NOMO-1 treated with dmso at 0.1 percent for 144 hours (cell line): ENCODE measurements at regions not wholly inside any gene's neighbourhood (a gene's known extent, or its start where the extent isn't known, plus 50 kb on each side); places are given as distances from the start of the nearest gene placed in this dataset.

Source experiments
- DNase-seq: peaks from one replicate; lab custom pipeline; 2025; ENCODE audit not compliant: unreplicated experiment; lab: John Stamatoyannopoulos, UW

DNA sequence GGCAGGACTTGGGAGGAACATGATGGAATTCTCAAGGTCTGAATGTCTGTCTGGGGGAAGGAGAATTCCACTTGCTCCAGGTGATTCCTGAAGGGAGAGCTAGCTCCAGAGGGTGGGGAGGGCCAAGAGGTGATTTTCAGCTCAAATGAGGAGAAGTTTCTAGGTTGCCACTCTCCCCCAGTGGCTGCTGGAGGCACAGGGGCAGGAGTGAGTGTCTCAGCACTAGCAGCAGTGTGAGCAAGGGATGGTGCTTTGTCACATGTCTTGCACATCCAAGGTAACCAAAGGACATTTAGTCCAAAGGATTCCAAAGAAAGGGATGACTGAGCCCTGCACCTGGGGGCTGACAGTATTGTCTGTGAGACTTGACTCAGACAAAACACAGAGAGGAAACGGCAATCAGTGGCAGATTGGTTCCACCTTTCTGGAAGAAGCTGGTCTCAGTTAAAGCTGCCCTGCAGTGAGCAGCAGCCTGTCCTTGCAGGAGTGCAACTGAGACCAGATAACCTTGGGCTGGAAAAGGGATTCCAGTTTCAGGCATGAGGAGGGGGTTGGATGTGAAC, 51.2 kb upstream of the PCBD1 start:
- no peak for DNase-seq

DNA sequence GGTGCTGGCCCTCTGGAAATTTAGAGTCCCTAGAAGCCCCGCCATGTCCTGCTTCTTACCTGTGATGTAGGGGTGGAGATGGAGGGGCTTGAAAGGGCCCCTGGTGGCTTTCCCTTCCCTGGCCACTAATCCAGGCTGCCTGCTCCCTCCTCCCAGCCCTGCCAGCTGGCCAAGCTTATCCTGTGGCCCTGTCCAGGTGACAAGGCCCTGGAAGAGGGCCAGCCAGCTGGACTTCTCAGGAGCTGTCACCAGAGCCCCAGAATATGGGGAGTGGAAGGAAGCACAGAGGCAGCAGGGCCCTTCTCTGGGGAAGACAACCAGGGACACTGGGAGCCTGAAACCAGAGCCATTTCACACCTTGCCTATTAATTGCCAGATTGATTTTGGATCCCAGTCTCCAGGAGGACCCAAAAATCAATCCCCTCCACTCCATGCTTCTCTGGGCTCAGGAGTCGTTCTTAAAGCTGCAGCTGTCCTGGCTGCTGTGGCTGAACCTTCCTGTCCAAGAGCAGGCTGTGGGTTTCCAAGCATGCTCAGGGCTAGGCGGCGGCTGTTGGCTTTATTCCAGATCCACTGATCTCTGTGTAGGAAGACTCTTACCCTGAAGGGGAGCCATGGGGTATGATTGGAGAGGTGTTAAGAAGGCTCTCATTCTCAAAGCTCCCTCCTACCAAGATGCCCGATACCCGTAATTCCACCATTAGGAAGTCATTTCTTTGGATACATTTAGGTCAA, 52.6 kb upstream of the PCBD1 start:
- DNase-seq: no peak

DNA sequence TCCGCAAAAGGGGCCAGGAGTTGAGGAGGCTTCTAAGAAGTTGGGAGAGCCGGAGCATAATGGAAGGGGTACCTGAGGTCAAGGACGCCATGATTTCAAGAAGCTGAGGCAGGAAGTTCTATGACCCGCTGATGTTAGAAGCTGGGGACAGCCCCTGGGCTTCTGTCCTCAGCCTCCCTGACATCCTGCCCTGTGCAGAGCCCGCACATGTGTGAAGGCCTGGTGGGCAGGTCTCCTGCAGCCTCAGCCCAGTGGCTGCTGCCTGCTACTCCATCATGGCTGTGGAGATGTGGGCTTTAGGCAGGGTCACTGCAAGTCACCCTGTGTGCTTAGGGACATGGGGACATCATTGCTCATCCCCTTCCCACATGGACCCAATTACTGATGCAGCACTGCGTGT, 53.8 kb upstream of the PCBD1 start:
- DNase-seq: no peak

GRCh38 chr10:70942725-70943124, 54.4 kb upstream of the PCBD1 start:
- DNase-seq: no peak

DNA sequence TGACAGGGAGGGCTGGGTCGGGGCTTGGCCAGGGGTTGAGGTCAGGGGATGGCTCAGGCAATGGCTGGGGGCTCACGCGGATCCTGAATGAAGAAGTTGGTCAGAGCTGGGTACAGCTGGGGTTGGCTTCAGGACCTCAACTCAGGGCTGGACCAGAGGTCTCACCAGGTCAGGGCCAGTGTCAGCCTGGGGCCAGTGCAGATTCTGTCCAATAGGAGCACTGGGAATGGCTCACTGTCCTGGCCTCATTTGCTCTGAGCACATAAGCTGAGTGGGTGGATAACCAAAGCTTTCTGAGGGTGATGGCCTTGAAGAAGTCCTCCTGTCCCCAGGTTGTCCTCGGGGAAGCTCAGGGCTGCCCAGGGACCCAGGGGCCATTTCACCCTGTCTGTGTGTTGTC, 54.9 kb upstream of the PCBD1 start:
- DNase-seq: no peak

DNA sequence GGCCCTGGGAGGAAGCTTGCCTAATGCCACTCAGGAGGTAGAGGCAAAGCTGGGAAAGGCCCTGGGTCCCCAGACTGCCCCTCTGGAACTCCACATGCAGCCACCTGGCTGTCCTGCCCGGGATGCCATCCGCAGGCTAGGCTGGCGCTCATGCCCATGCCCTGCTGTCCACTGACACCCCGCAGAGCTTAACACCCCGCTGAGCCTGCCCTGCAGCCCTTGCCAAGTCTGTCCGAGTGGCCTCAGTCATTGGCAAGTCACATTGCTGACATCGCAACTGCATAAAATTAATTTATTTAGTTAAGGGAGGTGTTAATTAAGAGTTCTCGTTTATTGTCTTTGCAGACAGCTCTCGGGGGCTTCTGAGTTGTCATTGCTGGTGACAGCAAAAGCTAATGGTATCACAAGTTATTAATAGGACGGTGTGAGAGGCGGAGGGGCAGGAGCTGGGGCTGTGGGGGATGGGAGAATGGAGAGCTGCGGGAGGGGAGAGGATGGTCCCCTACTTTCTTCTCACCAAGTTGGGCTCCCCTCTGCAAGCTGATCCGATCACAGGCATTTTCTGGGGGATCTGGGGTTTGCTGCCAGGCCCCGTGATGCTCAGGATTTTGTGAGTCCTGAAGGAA, 55.6 kb upstream of the PCBD1 start:
- no peak for DNase-seq

DNA sequence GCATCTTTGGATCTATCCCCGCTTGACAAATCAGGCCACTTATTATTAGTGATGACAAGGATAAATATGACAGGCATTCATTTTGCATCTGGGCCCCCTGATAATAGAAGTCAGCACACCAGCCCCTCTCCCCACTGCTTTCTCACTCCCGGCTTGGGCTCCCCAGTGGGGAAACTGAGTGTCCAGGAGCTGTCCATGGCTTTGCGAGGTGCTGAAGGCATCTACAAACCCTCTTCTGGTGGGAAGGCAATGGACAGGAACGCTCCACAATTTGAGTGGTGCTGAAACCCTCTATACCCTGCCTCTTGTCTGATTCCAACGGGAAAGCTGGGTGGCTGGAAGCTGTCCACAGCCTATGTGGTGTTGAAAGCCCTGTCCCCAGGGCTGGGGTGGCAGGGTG, 61.7 kb upstream of the PCBD1 start:
- no peak for DNase-seq

- no peak for DNase-seq
These were observed 62.4 kb upstream of the PCBD1 start for GRCh38 chr10:70950801-70951200.

- no peak for DNase-seq
These were observed 64.0 kb upstream of the PCBD1 start for GRCh38 chr10:70952401-70952800.

GRCh38 chr10:70952921-70953320, 64.6 kb upstream of the PCBD1 start:
- no peak for DNase-seq

DNA sequence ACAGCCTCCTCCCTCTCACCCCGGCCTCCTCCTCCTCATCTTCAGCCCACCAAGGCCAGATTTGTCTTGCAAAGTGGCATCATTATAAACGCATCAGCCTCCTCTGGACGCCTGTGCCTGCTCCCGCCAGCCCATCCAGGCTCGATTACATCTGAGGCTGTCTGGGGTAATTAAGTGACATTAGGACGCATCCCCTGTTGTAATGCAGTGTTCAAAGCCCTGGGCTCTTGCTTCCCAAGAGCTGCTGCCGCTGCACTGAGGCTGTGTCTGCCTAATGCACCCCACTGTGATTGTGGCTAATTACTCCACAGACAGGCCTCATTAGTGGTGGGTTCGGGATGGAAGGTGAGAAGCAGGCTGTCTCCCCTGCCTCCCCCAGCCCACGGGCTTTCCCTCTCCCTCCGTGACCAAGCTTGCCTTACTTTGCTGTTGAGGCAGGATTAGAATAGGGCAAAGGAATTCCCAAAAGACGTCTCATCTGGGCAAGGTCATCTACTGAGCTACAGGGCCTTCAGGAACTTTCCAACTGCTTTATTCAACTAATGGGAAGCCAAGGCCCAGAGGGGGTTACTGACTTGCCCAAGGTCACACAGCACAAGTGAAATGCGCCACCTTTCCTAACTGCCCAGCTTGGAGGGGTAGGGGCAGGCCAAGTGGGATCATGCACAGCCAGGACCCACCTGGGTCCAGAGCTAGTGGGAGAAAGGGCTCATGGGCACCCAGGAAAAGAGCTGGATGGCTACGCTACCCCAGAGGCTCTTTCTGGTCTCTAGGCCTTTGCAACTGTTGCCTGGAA, 66.2 kb upstream of the PCBD1 start:
- DNase-seq: no peak

- no peak for DNase-seq
These were observed 67.8 kb upstream of the PCBD1 start for GRCh38 chr10:70956029-70956759.

DNA sequence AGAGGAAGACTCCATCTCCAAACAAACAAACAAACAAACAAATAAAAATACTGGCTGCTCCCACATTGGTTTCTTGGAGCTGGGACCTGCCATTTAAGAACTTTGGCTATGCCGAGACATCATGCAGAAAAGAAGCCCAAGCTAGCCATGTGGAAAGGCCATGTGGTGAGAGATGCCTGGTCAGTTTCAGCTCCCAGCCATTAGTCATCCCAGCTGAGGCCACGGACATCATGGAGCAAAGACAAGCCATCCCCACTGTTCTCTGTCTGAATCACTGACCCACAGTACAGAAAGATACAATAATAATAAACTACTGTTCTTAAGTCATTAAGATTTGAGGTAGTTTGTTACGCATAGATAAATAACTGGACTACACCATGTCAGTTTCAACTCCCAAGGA, 70.0 kb upstream of the PCBD1 start:
- no peak for DNase-seq

GRCh38 chr10:70960316-70960715, 72.0 kb upstream of the PCBD1 start:
- DNase-seq: no peak

- DNase-seq: no peak
These were observed 72.6 kb upstream of the PCBD1 start for GRCh38 chr10:70960783-70961570.

DNA sequence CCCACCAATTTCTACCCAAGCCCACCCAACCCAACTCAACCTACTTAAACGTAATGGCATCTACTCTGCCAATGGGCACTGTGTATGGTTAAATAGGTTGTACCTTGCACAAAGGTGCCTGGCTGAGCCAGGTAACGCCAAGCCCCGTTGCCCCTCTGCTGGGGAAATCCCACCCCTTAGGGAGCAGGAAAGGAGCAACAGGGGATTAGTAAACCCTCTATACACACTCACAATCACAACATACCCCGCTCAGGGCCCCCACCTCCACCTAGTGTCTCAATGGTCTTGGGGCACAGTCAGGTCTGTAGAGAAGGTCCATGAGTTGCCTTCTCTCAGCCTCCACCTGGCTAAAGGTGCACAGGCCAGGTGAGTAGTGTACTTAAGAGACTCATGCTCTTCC, 74.3 kb upstream of the PCBD1 start:
- DNase-seq: no peak

GRCh38 chr10:70963271-70963670, 74.9 kb upstream of the PCBD1 start:
- no peak for DNase-seq

DNA sequence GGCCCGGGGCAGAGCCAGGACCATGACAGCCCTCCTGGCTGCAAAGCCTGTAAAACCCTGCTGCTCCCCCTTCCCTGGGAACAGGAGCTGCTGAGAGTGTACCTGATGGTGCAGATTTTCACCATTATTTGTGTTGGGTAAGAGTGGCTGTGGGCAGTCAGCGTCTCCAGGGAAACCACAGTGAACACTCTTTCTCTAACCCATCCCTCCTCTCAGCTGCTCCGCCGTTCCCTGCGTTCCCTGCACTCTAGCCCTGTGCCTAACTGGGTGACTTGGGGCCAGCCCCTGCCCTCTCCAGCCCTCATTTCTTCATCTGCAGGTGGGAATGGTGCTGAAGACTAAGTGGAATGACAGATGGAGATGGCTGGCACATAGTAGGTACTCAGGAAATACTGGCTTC, 75.9 kb upstream of the PCBD1 start:
- no peak for DNase-seq

DNA sequence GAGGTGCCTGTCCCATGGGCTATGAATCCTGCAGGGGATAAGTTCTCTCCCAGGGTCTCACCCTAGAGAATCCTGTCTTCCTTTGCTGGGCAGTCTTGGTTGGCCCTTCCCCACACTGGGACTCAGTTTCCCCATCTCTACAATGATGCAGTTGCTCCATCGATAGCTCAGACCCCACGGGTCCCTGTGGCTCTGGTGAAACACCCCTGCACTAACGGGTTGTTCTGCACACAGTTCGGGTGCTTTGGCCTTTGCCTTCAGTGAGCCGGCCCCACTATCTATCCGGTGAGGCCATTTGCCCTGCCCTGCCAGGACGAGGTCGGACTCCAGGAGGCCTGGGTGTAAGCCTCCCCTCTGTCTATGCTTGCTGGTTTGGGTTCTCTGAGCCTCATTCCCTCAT, 76.5 kb upstream of the PCBD1 start:
- no peak for DNase-seq

DNA sequence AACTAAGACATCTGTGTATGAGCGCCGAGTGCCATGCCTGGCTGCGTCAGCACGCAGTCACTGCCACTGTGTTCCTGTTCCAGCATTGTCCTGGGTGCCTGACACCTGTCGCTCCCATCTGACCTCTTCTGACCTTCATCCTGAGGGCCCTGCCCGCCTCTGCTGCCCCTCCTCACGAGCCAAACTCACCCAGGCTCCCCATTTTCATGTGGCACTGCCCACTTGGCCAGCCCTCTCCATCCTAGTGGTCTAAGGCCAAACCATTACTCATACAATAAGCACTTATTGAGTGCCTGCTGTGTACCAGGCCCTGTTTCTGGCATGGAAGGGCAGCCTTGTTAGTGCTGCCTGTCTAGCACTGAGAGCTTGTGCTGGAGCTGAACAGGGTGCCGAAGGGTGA, 77.2 kb upstream of the PCBD1 start:
- DNase-seq: no peak
